PC-9 (cell line): ENCODE measurements at regions not wholly inside any gene's neighbourhood (a gene's known extent, or its start where the extent isn't known, plus 50 kb on each side); places are given as distances from the start of the nearest gene placed in this dataset.

Source experiments
- EZH2 ChIP-seq: fragments of 200-600 bp; sonication (generic); IDR thresholded peaks from 2 replicates; pipeline ENCODE4 v1.8.0; 2017; ENCODE audit warnings: antibody characterized with exemption, low read depth
- TF ChIP-seq, protein P1 (sequence below): fragments of 200-600 bp; sonication (generic); conservative IDR thresholded peaks from 2 replicates; pipeline ENCODE4 v1.6.1; 2017; ENCODE audit warnings: mixed run types, antibody characterized with exemption, mild to moderate bottlenecking, moderate library complexity

DNA sequence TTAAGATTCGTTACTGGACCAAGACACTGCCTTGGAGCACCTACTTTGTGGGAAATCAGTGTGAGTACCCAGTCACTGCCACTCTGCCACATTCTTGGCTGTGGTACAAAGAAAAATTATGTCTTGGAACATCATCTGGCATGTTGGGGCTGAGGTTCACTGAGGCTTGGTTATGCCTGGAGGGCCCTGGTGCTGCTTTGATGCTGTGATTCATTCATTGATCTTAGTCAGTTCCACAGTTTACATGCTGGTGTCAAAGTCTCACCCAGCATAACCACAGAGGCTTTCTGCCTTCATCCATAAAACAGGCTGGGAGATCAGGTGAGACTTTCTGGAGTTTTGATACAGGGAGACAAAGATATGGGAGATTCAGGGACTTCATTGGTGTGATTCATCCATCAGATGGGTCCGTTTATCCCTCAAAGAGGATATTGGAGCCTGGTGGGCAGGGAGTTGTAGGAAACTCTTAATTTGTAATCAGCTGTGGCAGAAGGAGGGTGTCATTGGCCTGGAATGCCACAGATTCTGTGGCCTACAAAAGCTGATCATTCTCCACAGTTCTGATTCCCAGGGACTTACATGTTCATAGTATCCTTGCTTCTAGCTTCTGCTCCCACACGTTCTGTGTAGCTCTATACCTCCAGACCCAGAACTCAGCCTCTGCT is 322.5 kb downstream of the PMP22 start:
- TF ChIP-seq, protein P1, sequence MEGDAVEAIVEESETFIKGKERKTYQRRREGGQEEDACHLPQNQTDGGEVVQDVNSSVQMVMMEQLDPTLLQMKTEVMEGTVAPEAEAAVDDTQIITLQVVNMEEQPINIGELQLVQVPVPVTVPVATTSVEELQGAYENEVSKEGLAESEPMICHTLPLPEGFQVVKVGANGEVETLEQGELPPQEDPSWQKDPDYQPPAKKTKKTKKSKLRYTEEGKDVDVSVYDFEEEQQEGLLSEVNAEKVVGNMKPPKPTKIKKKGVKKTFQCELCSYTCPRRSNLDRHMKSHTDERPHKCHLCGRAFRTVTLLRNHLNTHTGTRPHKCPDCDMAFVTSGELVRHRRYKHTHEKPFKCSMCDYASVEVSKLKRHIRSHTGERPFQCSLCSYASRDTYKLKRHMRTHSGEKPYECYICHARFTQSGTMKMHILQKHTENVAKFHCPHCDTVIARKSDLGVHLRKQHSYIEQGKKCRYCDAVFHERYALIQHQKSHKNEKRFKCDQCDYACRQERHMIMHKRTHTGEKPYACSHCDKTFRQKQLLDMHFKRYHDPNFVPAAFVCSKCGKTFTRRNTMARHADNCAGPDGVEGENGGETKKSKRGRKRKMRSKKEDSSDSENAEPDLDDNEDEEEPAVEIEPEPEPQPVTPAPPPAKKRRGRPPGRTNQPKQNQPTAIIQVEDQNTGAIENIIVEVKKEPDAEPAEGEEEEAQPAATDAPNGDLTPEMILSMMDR = no peak
- TF ChIP-seq EZH2 = no peak
